ENCODE measurements at regions not wholly inside any gene's neighbourhood (a gene's known extent, or its start where the extent isn't known, plus 50 kb on each side); places are given as distances from the start of the nearest gene placed in this dataset.
"Not testable (repeated sequence)": the region's sequence is repeated elsewhere in the genome, so short reads cannot be mapped to it uniquely, and the experiment has no call there.

DNA sequence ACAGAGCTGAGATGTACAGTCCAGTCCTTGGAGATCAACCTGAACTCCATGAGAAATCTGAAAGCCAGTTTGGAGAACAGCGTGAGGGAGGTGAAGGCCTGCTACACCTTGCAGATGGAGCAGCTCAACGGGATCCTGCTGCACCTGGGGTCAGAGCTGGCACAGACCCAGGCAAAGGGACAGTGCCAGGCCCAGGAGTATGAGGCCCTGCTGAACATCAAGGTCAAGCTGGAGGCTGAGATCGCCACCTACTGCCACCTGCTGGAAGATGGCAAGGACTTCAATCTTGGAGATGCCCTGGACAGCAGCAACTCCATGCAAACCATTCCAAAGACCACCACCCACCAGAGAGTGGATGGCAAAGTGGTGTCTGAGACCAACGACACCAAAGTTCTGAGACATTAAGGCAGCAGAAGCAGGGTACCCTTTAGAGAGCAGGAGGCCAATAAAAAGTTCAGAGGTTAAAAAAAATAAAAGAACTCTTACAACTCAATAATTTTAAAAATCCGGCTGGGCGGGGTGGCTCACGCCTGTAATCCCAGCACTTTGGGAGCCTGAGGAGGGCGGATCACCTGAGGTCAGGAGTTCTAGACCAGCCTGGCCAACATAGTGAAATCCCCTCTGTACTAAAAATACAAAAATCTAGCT is 69.9 kb upstream of the RTL6 start:
- Histone ChIP-seq H3K9me3 (ENCODE audit: low read depth, low read length) (no peaks in the 10 kb centered on the region), H3K36me3 (ENCODE audit: insufficient read depth, low read length) (no peaks in the 10 kb centered on the region), H3K27ac (no peak overlapping the region), H3K9ac (ENCODE audit: insufficient read length) (no peak overlapping the region), H3K4me3 (no peak overlapping the region)
- DNase-seq (ENCODE audit: low read depth, low spot score), result no peak
- no peak for TF ChIP-seq POLR2AphosphoS5 (IDR thresholded peaks at IDR 0.05; ENCODE audit: borderline replicate concordance, low read depth, low read length)
- TF ChIP-seq EZH2 (IDR thresholded peaks at IDR 0.05), result no peak
- no peak for TF ChIP-seq FOXP2 (optimal IDR thresholded peaks at IDR 0.05; ENCODE audit: control extremely low read depth, extremely low read length, insufficient read depth)

DNA sequence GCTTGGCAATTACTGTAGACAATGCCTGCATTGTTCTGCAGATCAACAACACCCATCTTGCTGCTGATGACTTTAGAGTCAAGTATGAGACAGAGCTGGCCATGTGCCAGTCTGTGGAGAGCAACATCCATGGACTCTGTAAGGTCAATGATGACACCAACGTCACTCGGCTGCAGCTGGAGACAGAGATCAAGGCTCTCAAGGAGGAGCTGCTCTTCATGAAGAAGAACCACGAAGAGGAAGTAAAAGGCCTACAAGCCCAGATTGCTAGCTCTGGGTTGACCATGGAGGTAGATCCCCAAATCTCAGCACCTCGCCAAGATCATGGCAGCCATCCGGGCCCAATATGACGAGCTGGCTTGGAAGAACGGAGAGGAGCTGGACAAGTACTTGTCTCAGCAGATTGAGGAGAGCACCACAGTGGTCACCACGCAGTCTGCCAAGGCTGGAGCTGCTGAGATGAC is 69.4 kb upstream of the RTL6 start:
- not testable (repeated sequence) for H3K4me3 ChIP-seq; H3K27ac ChIP-seq; H3K9me3 ChIP-seq (ENCODE audit: low read depth, low read length); H3K36me3 ChIP-seq (ENCODE audit: insufficient read depth, low read length); DNase-seq (ENCODE audit: low read depth, low spot score); H3K9ac ChIP-seq (ENCODE audit: insufficient read length)

- Histone ChIP-seq H3K36me3 (ENCODE audit: insufficient read depth, low read length) (no peaks in the 10 kb centered on the region), H3K4me3 (no peak overlapping the region), H3K27ac (no peak overlapping the region), H3K9me3 (ENCODE audit: low read depth, low read length) (no peaks in the 10 kb centered on the region), H3K9ac (ENCODE audit: insufficient read length) (no peak overlapping the region)
- TF ChIP-seq POLR2AphosphoS5 (IDR thresholded peaks at IDR 0.05; ENCODE audit: borderline replicate concordance, low read depth, low read length), result no peak
- TF ChIP-seq FOXP2 (optimal IDR thresholded peaks at IDR 0.05; ENCODE audit: control extremely low read depth, extremely low read length, insufficient read depth), result no peak
- no peak for TF ChIP-seq EZH2 (IDR thresholded peaks at IDR 0.05)
- DNase-seq (ENCODE audit: low read depth, low spot score), result no peak
These were observed 68.9 kb upstream of the RTL6 start for GRCh38 chr22:44566911-44567310.

- not testable (repeated sequence) for H3K9me3 ChIP-seq (ENCODE audit: low read depth, low read length); DNase-seq (ENCODE audit: low read depth, low spot score); H3K9ac ChIP-seq (ENCODE audit: insufficient read length); H3K27ac ChIP-seq; H3K4me3 ChIP-seq; H3K36me3 ChIP-seq (ENCODE audit: insufficient read depth, low read length)
These were observed 64.6 kb upstream of the RTL6 start for GRCh38 chr22:44562651-44563050.

GRCh38 chr22:44561139-44561840 is 63.3 kb upstream of the RTL6 start:
- TF ChIP-seq POLR2AphosphoS5 (IDR thresholded peaks at IDR 0.05; ENCODE audit: borderline replicate concordance, low read depth, low read length), result no peak
- TF ChIP-seq EZH2 (IDR thresholded peaks at IDR 0.05), result no peak
- TF ChIP-seq FOXP2 (optimal IDR thresholded peaks at IDR 0.05; ENCODE audit: control extremely low read depth, extremely low read length, insufficient read depth), result no peak
- Histone ChIP-seq H3K4me3 (no peak overlapping the region), H3K27ac (no peak overlapping the region), H3K36me3 (ENCODE audit: insufficient read depth, low read length) (no peaks in the 10 kb centered on the region), H3K9ac (ENCODE audit: insufficient read length) (no peak overlapping the region), H3K9me3 (ENCODE audit: low read depth, low read length) (no peaks in the 10 kb centered on the region)
- DNase-seq (ENCODE audit: low read depth, low spot score), result no peak

GRCh38 chr22:44558671-44559070 is 60.6 kb upstream of the RTL6 start:
- H3K9me3 ChIP-seq (ENCODE audit: low read depth, low read length); H3K9ac ChIP-seq (ENCODE audit: insufficient read length); H3K4me3 ChIP-seq; DNase-seq (ENCODE audit: low read depth, low spot score); H3K36me3 ChIP-seq (ENCODE audit: insufficient read depth, low read length); H3K27ac ChIP-seq: not testable (repeated sequence)

- H3K27ac ChIP-seq; H3K36me3 ChIP-seq (ENCODE audit: insufficient read depth, low read length); H3K4me3 ChIP-seq; DNase-seq (ENCODE audit: low read depth, low spot score); H3K9me3 ChIP-seq (ENCODE audit: low read depth, low read length); H3K9ac ChIP-seq (ENCODE audit: insufficient read length): not testable (repeated sequence)
These were observed 59.8 kb upstream of the RTL6 start for GRCh38 chr22:44557872-44558271.

GRCh38 chr22:44557064-44557748 is 59.2 kb upstream of the RTL6 start:
- H3K27ac ChIP-seq, result no peak overlapping the region
- no peak for DNase-seq (ENCODE audit: low read depth, low spot score)
- TF ChIP-seq EZH2 (IDR thresholded peaks at IDR 0.05) (no peak), FOXP2 (optimal IDR thresholded peaks at IDR 0.05; ENCODE audit: control extremely low read depth, extremely low read length, insufficient read depth) (no peak), POLR2AphosphoS5 (IDR thresholded peaks at IDR 0.05; ENCODE audit: borderline replicate concordance, low read depth, low read length) (no peak)

DNA sequence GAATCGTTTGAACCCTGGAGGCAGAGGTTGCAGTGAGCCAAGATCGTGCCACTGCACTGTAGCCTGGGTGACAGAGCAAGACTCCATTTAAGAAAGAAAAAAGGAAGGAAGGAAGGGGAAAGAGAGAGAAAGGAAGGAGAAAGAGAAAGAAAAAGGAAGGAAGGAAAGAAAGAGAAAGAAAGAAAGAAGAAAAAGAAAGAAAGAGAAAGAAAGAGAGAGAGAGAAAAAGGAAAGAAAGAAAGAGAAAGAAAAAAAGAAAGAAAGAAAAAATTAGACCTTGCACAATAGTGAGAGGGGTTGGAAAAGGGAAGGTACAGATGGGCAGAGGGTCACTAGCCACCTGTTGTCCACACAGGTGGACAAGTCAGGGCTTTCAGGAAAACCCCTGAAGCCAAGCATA is 57.6 kb upstream of the RTL6 start:
- TF ChIP-seq POLR2AphosphoS5 (IDR thresholded peaks at IDR 0.05; ENCODE audit: borderline replicate concordance, low read depth, low read length), result no peak
- TF ChIP-seq FOXP2 (optimal IDR thresholded peaks at IDR 0.05; ENCODE audit: control extremely low read depth, extremely low read length, insufficient read depth), result no peak
- TF ChIP-seq EZH2 (IDR thresholded peaks at IDR 0.05), result no peak

More at GRCh38 chr22:44557064-44557748, 59.2 kb upstream of the RTL6 start:
- Histone ChIP-seq H3K9me3 (ENCODE audit: low read depth, low read length) (no peaks in the 10 kb centered on the region), H3K4me3 (no peak overlapping the region), H3K36me3 (ENCODE audit: insufficient read depth, low read length) (no peaks in the 10 kb centered on the region), H3K9ac (ENCODE audit: insufficient read length) (no peak overlapping the region)

More for the DNA sequence above, 57.6 kb upstream of the RTL6 start:
- H3K9ac ChIP-seq (ENCODE audit: insufficient read length), result no peak overlapping the region
- H3K27ac ChIP-seq, result no peak overlapping the region
- H3K36me3 ChIP-seq (ENCODE audit: insufficient read depth, low read length), result no peaks in the 10 kb centered on the region
- H3K4me3 ChIP-seq, result no peak overlapping the region
- no peaks in the 10 kb centered on the region for H3K9me3 ChIP-seq (ENCODE audit: low read depth, low read length)
- DNase-seq (ENCODE audit: low read depth, low spot score), result no peak
